ENCODE measurements at regions not wholly inside any gene's neighbourhood (a gene's known extent, or its start where the extent isn't known, plus 50 kb on each side); places are given as distances from the start of the nearest gene placed in this dataset.
A peak's percentile ranks its signal among the peaks of the same experiment; 100 is the strongest.

- TF ChIP-seq CTCF (IDR thresholded peaks at IDR 0.05): peak; percentile 46
- no peak for TF ChIP-seq ZFX (IDR thresholded peaks at IDR 0.05; ENCODE audit: borderline replicate concordance)
Observed at GRCh38 chr11:11789735-11790369, 51.9 kb upstream of the USP47 start.
